Uterus (tissue), 2 donors: ENCODE measurements at regions not wholly inside any gene's neighbourhood (a gene's known extent, or its start where the extent isn't known, plus 50 kb on each side); places are given as distances from the start of the nearest gene placed in this dataset.

Experiments
- CTCF ChIP-seq, 4 experiments: fragments of 200-600 bp in 2 of 4; fragments of 450-650 bp in 2 of 4; sonication (generic) in 2 of 4; IDR thresholded peaks; one replicate each; pipeline ENCODE4 v1.5.1; 2016 to 2019; ENCODE audit warnings: antibody characterized with exemption in 4 of 4, mild to moderate bottlenecking in 2 of 4, moderate library complexity in 1 of 4
- POLR2A ChIP-seq, 2 donors: fragments of 450-650 bp; IDR thresholded peaks; one replicate each; pipeline ENCODE4 v1.6.1; 2016; ENCODE audit warnings: antibody characterized with exemption in 2 of 2, mild to moderate bottlenecking in 1 of 2, moderate library complexity in 1 of 2

- no peak for TF ChIP-seq CTCF (IDR thresholded peaks at IDR 0.05)
- TF ChIP-seq POLR2A (IDR thresholded peaks at IDR 0.05): no peak
These were observed 73.7 kb upstream of the EXOC2 start for GRCh38 chr6:766625-767024.
